ENCODE measurements at regions not wholly inside any gene's neighbourhood (a gene's known extent, or its start where the extent isn't known, plus 50 kb on each side); places are given as distances from the start of the nearest gene placed in this dataset.

- no peak overlapping the region for H3K18ac ChIP-seq (ENCODE audit: low read length)
- no peaks in the 10 kb centered on the region for H3K4me1 ChIP-seq (ENCODE audit: control insufficient read depth in 2 of 2, insufficient read depth in 1 of 2, low read depth in 1 of 2, low read length in 2 of 2)
- H3K36me3 ChIP-seq (replicated peaks in 1 of 2; ENCODE audit: control insufficient read depth in 2 of 2, insufficient read depth in 2 of 2, low read length in 2 of 2) = no peaks in the 10 kb centered on the region
- no peak overlapping the region for H3K14ac ChIP-seq (ENCODE audit: low read length)
- H2AFZ ChIP-seq (ENCODE audit: low read length) = no peak overlapping the region
- no peak overlapping the region for H2BK15ac ChIP-seq (ENCODE audit: low read length)
- no peak overlapping the region for H3K9ac ChIP-seq (ENCODE audit: low read depth, low read length, poor library complexity)
- no peak overlapping the region for H3K4ac ChIP-seq (ENCODE audit: low read length)
- no peak for DNase-seq (ENCODE audit: low spot score)
- H2BK5ac ChIP-seq (ENCODE audit: low read length) = no peak overlapping the region
- no peaks in the 10 kb centered on the region for H3K79me1 ChIP-seq (ENCODE audit: low read depth, low read length)
- H3K4me2 ChIP-seq (ENCODE audit: insufficient read depth, low read length, poor library complexity, severe bottlenecking) = no peak overlapping the region
- H4K8ac ChIP-seq (ENCODE audit: low read depth, low read length) = no peak overlapping the region
- H3K27ac ChIP-seq (replicated peaks; ENCODE audit: low read length) = no peak overlapping the region
- no peaks in the 10 kb centered on the region for H3K27me3 ChIP-seq (ENCODE audit: control insufficient read depth in 3 of 3, insufficient read depth in 3 of 3, low read depth in 1 of 3, low read length in 3 of 3)
- no CpG with 5 or more reads among the region's 1 CpG for WGBS, 2 donors (ENCODE audit: extremely low coverage in 2 of 2, insufficient read length in 2 of 2, insufficient replicate concordance in 1 of 2)
- no peak overlapping the region for H4K91ac ChIP-seq (ENCODE audit: low read depth, low read length, poor library complexity)
- H3K4me3 ChIP-seq (ENCODE audit: low read length in 2 of 2) = no peak overlapping the region
- no peak overlapping the region for H2BK120ac ChIP-seq (ENCODE audit: low read depth, low read length)
- H3K9me3 ChIP-seq (replicated peaks in 1 of 2; ENCODE audit: control insufficient read depth in 2 of 2, insufficient read depth in 1 of 2, low read depth in 1 of 2, low read length in 2 of 2) = no peaks in the 10 kb centered on the region
- no peak overlapping the region for H3K23ac ChIP-seq (ENCODE audit: low read depth, low read length, poor library complexity)
- no peak overlapping the region for H2BK12ac ChIP-seq (ENCODE audit: low read length)
- H2AK5ac ChIP-seq (ENCODE audit: low read depth, low read length) = no peak overlapping the region
These were observed 502.1 kb downstream of the DHX35 start for GRCh38 chr20:39464238-39464637.

- Histone ChIP-seq H3K4ac (ENCODE audit: low read length) (no peak overlapping the region), H2AFZ (ENCODE audit: low read length) (no peak overlapping the region), H4K91ac (ENCODE audit: low read depth, low read length, poor library complexity) (no peak overlapping the region), H3K27ac (replicated peaks; ENCODE audit: low read length) (no peak overlapping the region), H2AK5ac (ENCODE audit: low read depth, low read length) (no peak overlapping the region), H3K9ac (ENCODE audit: low read depth, low read length, poor library complexity) (no peak overlapping the region), H2BK15ac (ENCODE audit: low read length) (no peak overlapping the region), H3K79me1 (ENCODE audit: low read depth, low read length) (no peaks in the 10 kb centered on the region), H3K4me3 (ENCODE audit: low read length in 2 of 2) (no peak overlapping the region), H3K36me3 (replicated peaks in 1 of 2; ENCODE audit: control insufficient read depth in 2 of 2, insufficient read depth in 2 of 2, low read length in 2 of 2) (no peaks in the 10 kb centered on the region), H3K18ac (ENCODE audit: low read length) (no peak overlapping the region), H3K4me2 (ENCODE audit: insufficient read depth, low read length, poor library complexity, severe bottlenecking) (no peak overlapping the region), H3K23ac (ENCODE audit: low read depth, low read length, poor library complexity) (no peak overlapping the region), H3K4me1 (ENCODE audit: control insufficient read depth in 2 of 2, insufficient read depth in 1 of 2, low read depth in 1 of 2, low read length in 2 of 2) (no peaks in the 10 kb centered on the region), H3K27me3 (ENCODE audit: control insufficient read depth in 3 of 3, insufficient read depth in 3 of 3, low read depth in 1 of 3, low read length in 3 of 3) (peaks cover 0 to 2% (median 0%) of the 10 kb centered on the region in 3 experiments), H2BK120ac (ENCODE audit: low read depth, low read length) (no peak overlapping the region), H3K9me3 (replicated peaks in 1 of 2; ENCODE audit: control insufficient read depth in 2 of 2, insufficient read depth in 1 of 2, low read depth in 1 of 2, low read length in 2 of 2) (no peaks in the 10 kb centered on the region), H3K14ac (ENCODE audit: low read length) (no peak overlapping the region), H2BK5ac (ENCODE audit: low read length) (no peak overlapping the region), H4K8ac (ENCODE audit: low read depth, low read length) (no peak overlapping the region), H2BK12ac (ENCODE audit: low read length) (no peak overlapping the region)
- no CpG with 5 or more reads among the region's 5 CpGs for WGBS, 2 donors (ENCODE audit: extremely low coverage in 2 of 2, insufficient read length in 2 of 2, insufficient replicate concordance in 1 of 2)
- no peak for DNase-seq (ENCODE audit: low spot score)
These were observed 500.3 kb downstream of the DHX35 start for GRCh38 chr20:39462416-39462945.

- H3K27me3 ChIP-seq (ENCODE audit: control insufficient read depth in 3 of 3, insufficient read depth in 3 of 3, low read depth in 1 of 3, low read length in 3 of 3) = peaks cover 0 to 2% (median 0%) of the 10 kb centered on the region in 3 experiments
- DNase-seq (ENCODE audit: low spot score) = no peak
- no peak overlapping the region for H3K4me3 ChIP-seq (ENCODE audit: low read length in 2 of 2)
- H3K9ac ChIP-seq (ENCODE audit: low read depth, low read length, poor library complexity) = no peak overlapping the region
- no peak overlapping the region for H2AFZ ChIP-seq (ENCODE audit: low read length)
- no peak overlapping the region for H3K23ac ChIP-seq (ENCODE audit: low read depth, low read length, poor library complexity)
- no peaks in the 10 kb centered on the region for H3K79me1 ChIP-seq (ENCODE audit: low read depth, low read length)
- no peaks in the 10 kb centered on the region for H3K36me3 ChIP-seq (replicated peaks in 1 of 2; ENCODE audit: control insufficient read depth in 2 of 2, insufficient read depth in 2 of 2, low read length in 2 of 2)
- H2BK120ac ChIP-seq (ENCODE audit: low read depth, low read length) = no peak overlapping the region
- WGBS, 2 donors (ENCODE audit: extremely low coverage in 2 of 2, insufficient read length in 2 of 2, insufficient replicate concordance in 1 of 2) = no CpG with 5 or more reads among the region's 1 CpG
- H3K9me3 ChIP-seq (replicated peaks in 1 of 2; ENCODE audit: control insufficient read depth in 2 of 2, insufficient read depth in 1 of 2, low read depth in 1 of 2, low read length in 2 of 2) = no peaks in the 10 kb centered on the region
- H4K8ac ChIP-seq (ENCODE audit: low read depth, low read length) = no peak overlapping the region
- H3K4me2 ChIP-seq (ENCODE audit: insufficient read depth, low read length, poor library complexity, severe bottlenecking) = no peak overlapping the region
- no peak overlapping the region for H2BK5ac ChIP-seq (ENCODE audit: low read length)
- H3K18ac ChIP-seq (ENCODE audit: low read length) = no peak overlapping the region
- no peak overlapping the region for H4K91ac ChIP-seq (ENCODE audit: low read depth, low read length, poor library complexity)
- H3K4ac ChIP-seq (ENCODE audit: low read length) = no peak overlapping the region
- H3K27ac ChIP-seq (replicated peaks; ENCODE audit: low read length) = no peak overlapping the region
- H2BK12ac ChIP-seq (ENCODE audit: low read length) = no peak overlapping the region
- H3K4me1 ChIP-seq (ENCODE audit: control insufficient read depth in 2 of 2, insufficient read depth in 1 of 2, low read depth in 1 of 2, low read length in 2 of 2) = peaks cover 0 to 4% of the 10 kb centered on the region in 2 donors
- H3K14ac ChIP-seq (ENCODE audit: low read length) = no peak overlapping the region
- no peak overlapping the region for H2AK5ac ChIP-seq (ENCODE audit: low read depth, low read length)
- no peak overlapping the region for H2BK15ac ChIP-seq (ENCODE audit: low read length)
These were observed 496.3 kb downstream of the DHX35 start for GRCh38 chr20:39458452-39458851.

GRCh38 chr20:39453890-39454289 lies 491.7 kb downstream of the DHX35 start:
- peak; percentile 40 for DNase-seq (ENCODE audit: low spot score)
- no CpG with 5 or more reads among the region's 6 CpGs for WGBS, 2 donors (ENCODE audit: extremely low coverage in 2 of 2, insufficient read length in 2 of 2, insufficient replicate concordance in 1 of 2)
- H3K4me2 ChIP-seq (ENCODE audit: insufficient read depth, low read length, poor library complexity, severe bottlenecking) = no peak overlapping the region
- H3K4me3 ChIP-seq (ENCODE audit: low read length in 2 of 2) = no peak overlapping the region
- no peak overlapping the region for H3K14ac ChIP-seq (ENCODE audit: low read length)
- H3K18ac ChIP-seq (ENCODE audit: low read length) = peak overlapping the region; percentile 15
- no peak overlapping the region for H4K91ac ChIP-seq (ENCODE audit: low read depth, low read length, poor library complexity)
- no peaks in the 10 kb centered on the region for H3K36me3 ChIP-seq (replicated peaks in 1 of 2; ENCODE audit: control insufficient read depth in 2 of 2, insufficient read depth in 2 of 2, low read length in 2 of 2)
- no peak overlapping the region for H3K4ac ChIP-seq (ENCODE audit: low read length)
- H3K4me1 ChIP-seq (ENCODE audit: control insufficient read depth in 2 of 2, insufficient read depth in 1 of 2, low read depth in 1 of 2, low read length in 2 of 2) = peaks cover 0 to 9% of the 10 kb centered on the region in 2 donors
- no peaks in the 10 kb centered on the region for H3K9me3 ChIP-seq (replicated peaks in 1 of 2; ENCODE audit: control insufficient read depth in 2 of 2, insufficient read depth in 1 of 2, low read depth in 1 of 2, low read length in 2 of 2)
- H2AFZ ChIP-seq (ENCODE audit: low read length) = no peak overlapping the region
- H3K27ac ChIP-seq (replicated peaks; ENCODE audit: low read length) = peak overlapping the region; percentile 58
- no peak overlapping the region for H3K23ac ChIP-seq (ENCODE audit: low read depth, low read length, poor library complexity)
- H3K9ac ChIP-seq (ENCODE audit: low read depth, low read length, poor library complexity) = no peak overlapping the region
- H2BK120ac ChIP-seq (ENCODE audit: low read depth, low read length) = no peak overlapping the region
- no peak overlapping the region for H2BK15ac ChIP-seq (ENCODE audit: low read length)
- no peak overlapping the region for H2AK5ac ChIP-seq (ENCODE audit: low read depth, low read length)
- H3K79me1 ChIP-seq (ENCODE audit: low read depth, low read length) = no peaks in the 10 kb centered on the region
- no peak overlapping the region for H4K8ac ChIP-seq (ENCODE audit: low read depth, low read length)
- no peak overlapping the region for H2BK5ac ChIP-seq (ENCODE audit: low read length)
- H2BK12ac ChIP-seq (ENCODE audit: low read length) = no peak overlapping the region
- no peaks in the 10 kb centered on the region for H3K27me3 ChIP-seq (ENCODE audit: control insufficient read depth in 3 of 3, insufficient read depth in 3 of 3, low read depth in 1 of 3, low read length in 3 of 3)

All from neuronal stem cell (in vitro differentiated cells).